ENCODE measurements at regions not wholly inside any gene's neighbourhood (a gene's known extent, or its start where the extent isn't known, plus 50 kb on each side); places are given as distances from the start of the nearest gene placed in this dataset.

DNA sequence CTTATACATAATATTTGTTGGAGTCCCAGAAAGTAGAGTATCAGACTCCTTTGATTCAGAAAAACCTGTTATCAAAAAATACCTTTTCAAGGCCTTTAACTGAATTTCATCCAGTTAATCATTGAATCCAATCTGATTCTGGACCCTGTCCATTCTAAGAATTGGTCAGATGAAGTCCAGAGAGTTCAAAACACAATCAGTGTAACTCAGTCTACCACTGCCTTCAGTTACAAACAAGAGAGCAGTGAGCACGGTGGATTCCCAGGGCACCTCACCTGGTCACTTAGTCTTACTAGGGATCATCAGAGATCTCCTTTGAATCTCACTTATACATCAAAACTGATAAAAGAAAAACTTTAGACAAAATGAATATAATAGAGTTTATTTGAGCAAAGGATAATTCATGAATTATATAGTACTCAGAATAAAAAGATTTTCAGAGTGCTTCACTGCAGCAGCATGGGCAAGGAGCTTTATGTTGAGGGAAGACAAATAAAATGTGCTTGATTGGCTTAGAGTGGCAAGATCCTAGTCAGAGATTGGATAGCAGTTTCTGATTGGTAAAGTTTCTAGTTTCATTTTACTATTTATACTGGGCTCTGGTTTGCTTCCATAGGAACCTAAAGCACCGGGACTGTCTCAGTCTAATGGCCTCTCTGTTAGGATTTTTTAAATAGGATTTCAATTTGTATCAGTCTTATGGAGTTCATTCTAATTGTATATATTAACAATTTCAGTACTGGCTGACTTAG, 474.9 kb upstream of the GOLIM4 start:
- no peak for DNase-seq

DNA sequence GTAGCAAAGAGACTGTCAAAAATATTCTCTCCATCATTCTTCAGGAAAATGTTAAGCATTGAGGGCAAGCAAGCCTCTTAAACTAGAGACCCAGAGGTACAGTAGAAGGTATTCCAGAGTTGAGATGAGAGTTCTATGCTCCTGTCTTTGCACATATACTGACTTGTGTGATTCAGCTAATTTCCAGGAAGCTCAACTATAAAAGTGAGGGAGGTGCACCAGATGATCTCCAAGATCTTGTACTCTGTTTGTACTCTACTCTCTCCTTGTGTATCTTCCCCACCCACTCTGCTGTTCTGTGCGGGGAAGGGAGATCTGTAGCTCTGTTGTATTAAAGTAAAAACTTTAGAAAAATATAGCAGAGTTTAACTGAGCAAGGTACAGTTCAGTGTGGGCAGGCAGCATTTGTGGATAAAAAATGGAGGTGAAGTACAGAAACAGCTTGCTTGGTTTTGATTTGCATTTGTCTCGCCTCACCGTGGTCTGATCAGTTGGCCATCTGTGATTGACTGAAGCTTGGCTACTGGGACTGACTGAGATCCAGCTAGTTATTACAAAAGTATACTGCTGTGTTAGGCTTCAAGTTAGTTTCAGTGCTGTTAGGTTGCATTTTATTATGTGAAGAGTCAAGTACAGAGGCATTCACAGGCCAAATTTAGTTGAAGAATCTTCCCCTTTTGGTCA, 463.1 kb upstream of the GOLIM4 start:
- DNase-seq = no peak

DNA sequence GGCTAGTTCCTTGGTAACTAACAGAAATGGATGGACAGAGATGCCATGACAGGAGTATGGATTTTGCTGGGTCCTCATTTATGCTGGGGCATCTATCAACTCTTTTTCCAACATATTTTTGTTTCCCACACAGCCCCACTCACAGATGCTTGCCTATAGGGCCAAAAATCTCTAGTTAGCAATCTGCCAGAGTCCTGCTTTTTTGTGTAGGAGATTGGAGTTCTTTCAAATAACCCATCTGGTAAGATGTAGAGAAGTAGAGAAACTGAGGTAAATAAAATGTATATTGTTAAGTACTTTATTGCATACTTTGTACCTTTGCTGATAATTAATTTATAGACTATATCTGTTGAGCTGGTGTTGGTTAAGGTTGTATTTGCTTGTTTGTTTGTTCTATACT, 456.5 kb upstream of the GOLIM4 start:
- DNase-seq = no peak

GRCh38 chr3:168548719-168549118, 453.0 kb upstream of the GOLIM4 start:
- DNase-seq = no peak

DNA sequence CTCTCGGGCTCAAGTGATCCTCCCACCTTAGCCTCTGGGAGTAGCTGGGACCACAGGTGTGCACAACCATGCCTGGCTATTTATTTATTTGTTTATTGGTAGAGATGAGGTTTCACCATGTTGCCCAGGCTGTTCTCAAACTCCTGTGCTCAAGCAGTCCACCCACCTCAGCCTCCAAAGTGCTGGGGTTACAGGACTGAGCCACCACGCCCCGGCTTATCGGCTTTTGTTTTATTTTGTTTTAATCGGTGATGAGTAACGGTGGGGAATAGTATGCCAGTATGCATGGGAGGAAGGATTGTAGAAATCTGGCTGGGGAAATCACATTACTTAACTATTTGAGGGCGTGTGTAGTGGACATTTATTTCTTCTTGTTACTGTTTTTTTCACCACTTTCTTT, 451.0 kb upstream of the GOLIM4 start:
- DNase-seq = no peak

- DNase-seq = no peak
These were observed 449.9 kb upstream of the GOLIM4 start for GRCh38 chr3:168545591-168545990.

DNA sequence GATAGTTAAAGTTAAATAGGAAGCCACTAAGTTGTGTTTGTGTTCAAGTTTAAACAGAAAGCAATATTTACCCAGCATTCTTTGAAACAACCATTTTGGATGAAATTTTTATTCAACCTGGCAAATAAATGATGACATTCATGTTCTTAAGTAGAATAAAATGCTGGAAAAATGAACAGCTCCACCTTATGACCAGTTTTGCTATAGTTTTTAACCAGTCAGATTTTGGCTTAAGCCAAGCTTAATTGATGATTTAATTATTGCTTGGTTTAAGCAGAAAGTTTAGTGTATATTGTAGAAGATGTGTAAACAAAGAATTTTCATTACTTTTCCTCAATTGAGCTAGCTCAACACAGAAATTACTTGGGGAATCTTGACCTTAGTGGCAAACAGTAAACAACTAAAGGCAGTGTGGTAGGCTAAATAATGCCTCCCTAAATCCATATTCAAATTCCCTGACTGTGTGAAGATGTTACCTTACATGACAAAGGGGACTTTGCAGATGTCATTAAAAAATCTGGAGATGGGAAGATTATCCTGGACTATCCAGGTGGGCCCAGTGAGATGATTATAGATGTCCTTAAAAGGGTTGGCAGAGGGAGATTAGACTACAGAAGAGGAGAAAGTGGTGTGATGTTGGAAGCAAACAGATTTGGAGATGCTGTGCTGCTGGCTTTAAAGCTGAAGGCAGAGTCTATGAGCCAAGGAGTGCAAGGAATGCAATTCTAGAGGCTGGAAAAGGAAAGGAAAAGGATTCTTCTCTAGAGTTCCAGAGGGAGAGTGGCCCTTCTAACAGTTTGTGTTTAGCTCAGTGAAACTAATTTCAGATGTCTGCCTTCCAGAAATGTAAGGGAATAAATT, 448.6 kb upstream of the GOLIM4 start:
- DNase-seq = no peak

- DNase-seq = no peak
These were observed 445.0 kb upstream of the GOLIM4 start for GRCh38 chr3:168540726-168541125.

- DNase-seq = no peak
These were observed 444.2 kb upstream of the GOLIM4 start for GRCh38 chr3:168539909-168540308.

DNA sequence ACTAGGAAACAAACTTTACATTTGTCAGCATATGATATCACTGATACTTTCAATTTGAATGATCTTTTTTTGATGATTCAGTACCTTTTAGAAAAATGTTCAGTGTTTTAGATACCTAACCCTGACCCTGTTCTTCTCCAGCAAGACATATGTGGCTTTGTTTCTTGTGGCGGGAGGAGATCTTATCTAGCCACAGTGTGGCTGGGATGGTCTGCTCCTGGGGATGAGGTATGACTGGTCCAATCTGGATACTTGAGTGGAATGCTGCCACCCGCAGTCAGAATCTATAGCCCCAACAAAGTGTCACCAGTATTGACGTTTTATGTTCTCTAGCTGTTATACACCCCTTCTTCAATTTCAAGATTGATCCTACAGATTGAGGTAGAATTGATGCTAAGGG, 439.0 kb upstream of the GOLIM4 start:
- DNase-seq = no peak

- DNase-seq = no peak
These were observed 437.9 kb upstream of the GOLIM4 start for GRCh38 chr3:168533600-168533999.

GRCh38 chr3:168532135-168532534, 436.4 kb upstream of the GOLIM4 start:
- DNase-seq = no peak

GRCh38 chr3:168531116-168531515, 435.4 kb upstream of the GOLIM4 start:
- DNase-seq = no peak

DNA sequence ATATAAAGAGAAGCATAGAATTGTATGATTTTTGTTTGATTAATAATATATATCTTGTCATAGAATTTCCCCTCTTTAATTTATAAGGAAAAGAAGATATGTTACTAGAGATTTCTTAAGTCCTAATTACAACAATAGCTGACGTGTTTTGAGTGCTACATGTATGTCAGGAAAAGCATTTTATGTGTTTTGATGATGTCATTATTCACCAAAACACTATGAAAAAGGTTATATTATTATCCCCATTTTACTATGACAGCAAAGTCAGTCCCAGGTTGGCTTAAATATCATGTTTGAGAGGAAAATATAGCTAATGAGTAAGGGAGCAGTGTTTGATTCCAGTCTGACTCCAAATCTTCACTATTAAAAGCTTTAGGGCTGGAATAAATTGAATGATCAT, 428.4 kb upstream of the GOLIM4 start:
- DNase-seq = no peak

DNA sequence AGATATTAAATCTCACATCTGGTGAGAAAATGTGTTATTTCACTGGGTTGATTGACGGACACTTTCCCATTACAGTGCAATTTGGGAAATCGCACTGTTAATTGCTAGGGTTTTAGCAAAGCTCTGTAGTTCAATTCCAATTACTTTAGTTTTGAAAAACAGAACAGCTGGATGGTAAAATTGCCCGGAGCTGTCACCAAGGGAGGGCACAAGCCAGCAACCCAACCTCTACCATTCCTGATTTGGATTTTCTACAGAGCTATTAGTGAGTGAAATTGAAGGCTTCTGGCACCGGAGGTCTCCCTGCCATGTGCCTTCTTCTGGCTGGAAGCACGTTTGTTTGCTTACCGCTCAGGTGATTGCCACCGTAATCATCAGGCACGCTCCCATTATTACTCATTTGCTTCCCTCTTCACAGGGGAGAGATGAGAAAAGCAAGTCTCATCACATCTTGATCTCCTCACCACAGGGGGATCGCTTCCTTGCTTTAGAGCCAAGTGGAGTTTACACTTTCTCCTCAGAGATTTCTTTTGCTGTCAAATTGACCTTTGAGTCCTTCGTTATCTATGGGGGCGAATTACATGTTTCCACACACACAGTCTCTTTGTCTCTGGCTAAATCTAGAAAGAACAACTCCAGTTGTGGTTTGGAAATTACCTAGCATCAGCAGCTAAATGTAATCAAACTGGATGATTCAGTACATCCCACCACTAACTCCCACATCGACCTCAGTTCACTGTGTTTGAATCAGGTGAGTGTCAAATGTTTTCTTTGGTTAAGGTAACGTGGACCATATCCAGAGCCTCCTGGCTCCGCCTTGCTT, 421.7 kb upstream of the GOLIM4 start:
- DNase-seq = no peak

DNA sequence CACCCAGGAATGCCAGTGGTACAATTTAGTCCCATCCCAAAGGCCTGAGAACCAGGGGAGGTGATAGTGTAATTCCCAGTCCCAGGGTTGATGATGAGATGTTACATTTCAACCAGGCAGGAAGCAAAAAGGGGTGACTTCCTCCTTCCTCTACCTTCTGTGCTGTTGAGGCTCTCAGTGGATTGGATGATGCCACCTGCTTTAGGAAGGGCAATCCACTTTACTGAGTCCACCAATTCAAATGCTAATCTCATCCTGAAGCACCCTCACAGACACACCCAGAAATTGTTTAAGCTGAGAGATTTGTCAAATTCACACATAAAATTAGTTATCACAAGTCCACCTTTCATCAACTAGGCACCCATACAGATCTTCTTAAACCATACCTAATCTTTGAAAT, 418.5 kb upstream of the GOLIM4 start:
- no peak for DNase-seq

GRCh38 chr3:168512802-168513201, 417.1 kb upstream of the GOLIM4 start:
- no peak for DNase-seq

GRCh38 chr3:168511428-168512014, 415.8 kb upstream of the GOLIM4 start:
- DNase-seq = no peak

- no peak for DNase-seq
These were observed 410.9 kb upstream of the GOLIM4 start for GRCh38 chr3:168506589-168506988.

- no peak for DNase-seq
These were observed 405.8 kb upstream of the GOLIM4 start for GRCh38 chr3:168501570-168501969.

DNA sequence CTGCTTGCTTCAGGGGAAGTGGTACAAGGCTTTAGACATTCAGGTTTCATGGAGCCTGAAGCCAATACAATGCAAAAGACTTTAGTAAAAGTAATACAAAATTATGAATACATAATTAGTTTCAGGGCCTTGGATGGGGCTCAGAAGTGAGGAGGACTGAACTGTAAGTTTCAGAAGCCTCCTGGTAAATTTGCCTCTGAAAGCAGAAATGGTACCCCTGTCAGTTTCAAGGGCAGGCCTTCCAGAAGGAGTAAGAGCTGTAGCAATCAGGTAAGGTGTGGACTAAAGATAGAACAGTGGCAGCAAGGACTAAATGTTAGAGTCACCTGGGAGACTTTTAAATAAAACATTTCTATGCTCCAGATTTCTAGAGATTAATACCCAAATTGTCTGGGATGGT, 402.5 kb upstream of the GOLIM4 start:
- no peak for DNase-seq

DNA sequence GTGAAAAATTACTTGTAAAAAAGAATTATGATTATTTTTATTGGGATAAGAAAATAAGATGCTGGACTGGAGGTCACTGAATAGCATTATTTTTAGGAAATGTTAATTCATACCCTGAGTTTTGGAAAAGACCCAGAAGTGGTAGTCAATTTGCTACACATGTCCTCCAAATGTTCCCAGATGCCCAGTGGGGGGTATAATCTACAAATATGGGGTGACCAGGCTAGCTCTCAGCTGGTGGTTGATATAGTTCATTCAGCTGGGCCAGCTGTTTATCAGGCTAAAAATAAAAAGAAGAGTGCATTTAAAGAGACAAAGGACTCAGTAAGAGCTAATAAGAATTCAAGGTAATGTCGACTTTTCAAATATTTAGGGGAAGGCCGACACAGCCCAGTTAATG, 402.0 kb upstream of the GOLIM4 start:
- DNase-seq = no peak

- DNase-seq = no peak
These were observed 401.5 kb upstream of the GOLIM4 start for GRCh38 chr3:168497183-168497582.
